ENCODE measurements at regions not wholly inside any gene's neighbourhood (a gene's known extent, or its start where the extent isn't known, plus 50 kb on each side); places are given as distances from the start of the nearest gene placed in this dataset.

GRCh38 chr21:41059871-41060270 is 108.1 kb upstream of the BACE2 start:
- H3K4me3 ChIP-seq (ENCODE audit: low read depth in 1 of 3, low read length in 3 of 3): no peak overlapping the region
- no peaks in the 10 kb centered on the region for H3K27me3 ChIP-seq (ENCODE audit: control insufficient read depth in 3 of 3, insufficient read depth in 3 of 3, low read length in 3 of 3)
- no peaks in the 10 kb centered on the region for H3K4me1 ChIP-seq (ENCODE audit: control insufficient read depth in 3 of 3, insufficient read depth in 2 of 3, low read depth in 1 of 3, low read length in 2 of 3)
- DNase-seq (no peak), FAIRE-seq (no peak)
- WGBS, 3 donors: 65 to 69% (median 67%) methylated on average over 6 of the region's 6 CpGs
- no peaks in the 10 kb centered on the region for H3K36me3 ChIP-seq (ENCODE audit: control insufficient read depth in 3 of 3, insufficient read depth in 2 of 3, low read depth in 1 of 3, low read length in 3 of 3)
- no peaks in the 10 kb centered on the region for H3K9me3 ChIP-seq (ENCODE audit: control insufficient read depth in 2 of 2, insufficient read depth in 1 of 2, low read depth in 1 of 2, low read length in 1 of 2)
- H3K27ac ChIP-seq (ENCODE audit: low read depth in 1 of 3, low read length in 2 of 3): no peak overlapping the region

DNA sequence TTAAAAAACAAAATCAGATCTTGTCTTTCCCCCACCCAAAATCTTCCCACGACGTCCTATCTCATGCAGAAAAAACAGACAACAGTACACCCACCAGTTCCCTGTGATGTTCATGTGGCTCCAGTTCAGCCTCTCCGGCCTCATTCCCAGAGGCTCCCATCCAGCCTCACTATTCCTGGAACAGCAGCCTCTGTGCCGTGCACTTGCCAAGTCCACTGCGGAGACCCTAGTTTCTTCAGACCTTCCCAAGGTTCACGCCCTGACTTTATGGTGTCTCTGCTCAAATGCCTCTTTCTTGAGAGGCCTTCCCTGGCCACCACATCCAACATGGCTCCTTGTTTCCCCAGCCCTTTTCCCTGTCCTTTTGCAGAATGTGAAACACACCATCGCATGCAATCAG is 106.3 kb upstream of the BACE2 start:
- H3K27me3 ChIP-seq (ENCODE audit: control insufficient read depth in 3 of 3, insufficient read depth in 3 of 3, low read length in 3 of 3): no peaks in the 10 kb centered on the region
- WGBS, 3 donors: 89 to 95% (median 90%) methylated on average over 7 of the region's 7 CpGs
- H3K9me3 ChIP-seq (ENCODE audit: control insufficient read depth in 2 of 2, insufficient read depth in 1 of 2, low read depth in 1 of 2, low read length in 1 of 2): no peaks in the 10 kb centered on the region
- DNase-seq: no peak
- FAIRE-seq: no peak
- no peak overlapping the region for H3K27ac ChIP-seq (ENCODE audit: low read depth in 1 of 3, low read length in 2 of 3)
- H3K36me3 ChIP-seq (ENCODE audit: control insufficient read depth in 3 of 3, insufficient read depth in 2 of 3, low read depth in 1 of 3, low read length in 3 of 3): no peaks in the 10 kb centered on the region
- no peak overlapping the region for H3K4me3 ChIP-seq (ENCODE audit: low read depth in 1 of 3, low read length in 3 of 3)
- no peaks in the 10 kb centered on the region for H3K4me1 ChIP-seq (ENCODE audit: control insufficient read depth in 3 of 3, insufficient read depth in 2 of 3, low read depth in 1 of 3, low read length in 2 of 3)

DNA sequence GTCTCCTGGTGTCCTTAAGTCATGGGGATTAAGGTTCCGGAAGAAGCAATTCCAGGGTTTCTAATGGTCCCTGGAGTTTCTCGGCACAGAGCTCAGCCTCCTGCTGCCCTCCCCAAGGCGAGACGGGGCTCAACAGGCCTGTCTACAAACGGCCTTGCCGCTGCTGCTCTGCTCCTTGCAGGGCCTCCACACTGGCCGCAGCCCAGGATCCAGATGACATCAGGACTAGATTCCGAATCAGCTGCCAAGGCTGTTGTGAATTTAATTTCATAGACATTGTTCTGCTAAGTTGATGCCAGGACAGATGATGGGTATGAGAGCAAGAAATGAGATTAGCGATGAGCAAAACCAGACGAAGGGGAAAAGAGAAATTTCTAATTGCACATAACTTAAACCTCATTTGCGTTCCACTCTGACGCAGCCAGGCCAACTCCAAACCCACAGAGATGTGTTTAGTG is 103.6 kb upstream of the BACE2 start:
- Histone ChIP-seq H3K27ac (ENCODE audit: low read depth in 1 of 3, low read length in 2 of 3) (peak overlapping the region in 1 of 3 donors; percentile 42), H3K4me1 (ENCODE audit: control insufficient read depth in 3 of 3, insufficient read depth in 2 of 3, low read depth in 1 of 3, low read length in 2 of 3) (no peaks in the 10 kb centered on the region), H3K27me3 (ENCODE audit: control insufficient read depth in 3 of 3, insufficient read depth in 3 of 3, low read length in 3 of 3) (peaks cover 2 to 10% (median 5%) of the 10 kb centered on the region in 3 donors), H3K4me3 (ENCODE audit: low read depth in 1 of 3, low read length in 3 of 3) (no peak overlapping the region), H3K9me3 (ENCODE audit: control insufficient read depth in 2 of 2, insufficient read depth in 1 of 2, low read depth in 1 of 2, low read length in 1 of 2) (no peaks in the 10 kb centered on the region), H3K36me3 (ENCODE audit: control insufficient read depth in 3 of 3, insufficient read depth in 2 of 3, low read depth in 1 of 3, low read length in 3 of 3) (no peaks in the 10 kb centered on the region)
- DNase-seq (peak in 1 of 2 donors; percentile 14), FAIRE-seq (no peak)
- WGBS, 3 donors: 67 to 83% (median 79%) methylated on average over 12 of the region's 12 CpGs

GRCh38 chr21:41064951-41065350 is 103.0 kb upstream of the BACE2 start:
- FAIRE-seq: no peak
- 81 to 90% (median 83%) methylated on average over 8 of the region's 8 CpGs for WGBS, 3 donors

DNA sequence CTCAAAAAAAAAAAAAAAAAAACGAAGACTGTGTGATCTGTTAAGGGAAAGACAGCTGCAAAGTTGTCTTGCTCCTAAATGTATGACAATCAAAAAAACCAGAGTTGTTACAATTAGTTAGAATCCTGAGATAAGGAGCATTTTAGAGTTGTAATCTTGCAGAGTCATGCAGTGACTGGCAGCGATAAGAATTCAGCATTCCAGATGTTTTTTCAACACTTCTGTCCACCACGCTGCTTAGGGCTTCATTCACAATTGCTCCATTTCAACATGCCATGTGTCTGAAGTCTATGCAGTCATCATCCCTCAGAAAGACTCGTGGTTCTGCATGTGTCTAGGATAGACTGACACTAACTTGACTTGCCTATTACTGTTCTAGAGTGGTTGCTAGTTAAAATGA is 102.4 kb upstream of the BACE2 start:
- 49 to 64% (median 59%) methylated on average over 4 of the region's 4 CpGs for WGBS, 3 donors
- DNase-seq (no peak), FAIRE-seq (no peak)
- no peak overlapping the region for H3K27ac ChIP-seq (ENCODE audit: low read depth in 1 of 3, low read length in 2 of 3)
- H3K36me3 ChIP-seq (ENCODE audit: control insufficient read depth in 3 of 3, insufficient read depth in 2 of 3, low read depth in 1 of 3, low read length in 3 of 3): no peaks in the 10 kb centered on the region
- H3K4me1 ChIP-seq (ENCODE audit: control insufficient read depth in 3 of 3, insufficient read depth in 2 of 3, low read depth in 1 of 3, low read length in 2 of 3): no peaks in the 10 kb centered on the region
- H3K9me3 ChIP-seq (ENCODE audit: control insufficient read depth in 2 of 2, insufficient read depth in 1 of 2, low read depth in 1 of 2, low read length in 1 of 2): no peaks in the 10 kb centered on the region
- peaks cover 2 to 10% (median 5%) of the 10 kb centered on the region in 3 donors for H3K27me3 ChIP-seq (ENCODE audit: control insufficient read depth in 3 of 3, insufficient read depth in 3 of 3, low read length in 3 of 3)
- no peak overlapping the region for H3K4me3 ChIP-seq (ENCODE audit: low read depth in 1 of 3, low read length in 3 of 3)

More at GRCh38 chr21:41064951-41065350, 103.0 kb upstream of the BACE2 start:
- H3K27ac ChIP-seq (ENCODE audit: low read depth in 1 of 3, low read length in 2 of 3): peak overlapping the region in 1 of 3 donors; percentile 22
- peaks cover 2 to 10% (median 5%) of the 10 kb centered on the region in 3 donors for H3K27me3 ChIP-seq (ENCODE audit: control insufficient read depth in 3 of 3, insufficient read depth in 3 of 3, low read length in 3 of 3)
- no peaks in the 10 kb centered on the region for H3K4me1 ChIP-seq (ENCODE audit: control insufficient read depth in 3 of 3, insufficient read depth in 2 of 3, low read depth in 1 of 3, low read length in 2 of 3)
- DNase-seq: no peak
- H3K36me3 ChIP-seq (ENCODE audit: control insufficient read depth in 3 of 3, insufficient read depth in 2 of 3, low read depth in 1 of 3, low read length in 3 of 3): no peaks in the 10 kb centered on the region
- no peak overlapping the region for H3K4me3 ChIP-seq (ENCODE audit: low read depth in 1 of 3, low read length in 3 of 3)
- H3K9me3 ChIP-seq (ENCODE audit: control insufficient read depth in 2 of 2, insufficient read depth in 1 of 2, low read depth in 1 of 2, low read length in 1 of 2): no peaks in the 10 kb centered on the region

- no peaks in the 10 kb centered on the region for H3K36me3 ChIP-seq (ENCODE audit: control insufficient read depth in 3 of 3, insufficient read depth in 2 of 3, low read depth in 1 of 3, low read length in 3 of 3)
- H3K4me3 ChIP-seq (ENCODE audit: low read depth in 1 of 3, low read length in 3 of 3): no peak overlapping the region
- H3K4me1 ChIP-seq (ENCODE audit: control insufficient read depth in 3 of 3, insufficient read depth in 2 of 3, low read depth in 1 of 3, low read length in 2 of 3): no peaks in the 10 kb centered on the region
- no peaks in the 10 kb centered on the region for H3K9me3 ChIP-seq (ENCODE audit: control insufficient read depth in 2 of 2, insufficient read depth in 1 of 2, low read depth in 1 of 2, low read length in 1 of 2)
- FAIRE-seq: no peak
- H3K27me3 ChIP-seq (ENCODE audit: control insufficient read depth in 3 of 3, insufficient read depth in 3 of 3, low read length in 3 of 3): peaks cover 2 to 10% (median 5%) of the 10 kb centered on the region in 3 donors
- 70 to 78% (median 77%) methylated on average over 16 of the region's 16 CpGs for WGBS, 3 donors
- no peak for DNase-seq
- no peak overlapping the region for H3K27ac ChIP-seq (ENCODE audit: low read depth in 1 of 3, low read length in 2 of 3)
These were observed 101.6 kb upstream of the BACE2 start for GRCh38 chr21:41066086-41066938.

DNA sequence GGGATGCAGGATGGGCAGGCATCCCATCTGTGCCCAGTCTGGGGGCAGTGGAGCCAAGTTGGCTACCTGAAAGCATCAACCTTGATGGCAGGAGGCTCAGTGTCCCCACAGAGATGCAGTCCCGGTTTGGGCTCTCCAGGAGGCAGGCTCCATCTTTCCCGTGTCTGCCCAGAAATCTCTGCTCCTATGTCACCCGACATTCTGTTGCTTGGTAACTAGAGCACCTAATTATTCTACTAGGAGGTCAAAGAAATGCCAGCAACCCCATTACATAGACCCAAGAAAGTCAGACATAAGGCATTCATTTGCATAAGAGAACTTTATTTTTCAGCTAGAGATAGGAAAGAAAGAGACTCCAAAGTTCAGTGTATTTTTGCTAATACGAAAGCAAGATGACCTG is 100.3 kb upstream of the BACE2 start:
- H3K4me3 ChIP-seq (ENCODE audit: low read depth in 1 of 3, low read length in 3 of 3): no peak overlapping the region
- peaks cover 2 to 10% (median 5%) of the 10 kb centered on the region in 3 donors for H3K27me3 ChIP-seq (ENCODE audit: control insufficient read depth in 3 of 3, insufficient read depth in 3 of 3, low read length in 3 of 3)
- H3K27ac ChIP-seq (ENCODE audit: low read depth in 1 of 3, low read length in 2 of 3): no peak overlapping the region
- 24 to 57% (median 42%) methylated on average over 4 of the region's 4 CpGs for WGBS, 3 donors
- H3K36me3 ChIP-seq (ENCODE audit: control insufficient read depth in 3 of 3, insufficient read depth in 2 of 3, low read depth in 1 of 3, low read length in 3 of 3): no peaks in the 10 kb centered on the region
- FAIRE-seq (no peak), DNase-seq (no peak)
- H3K9me3 ChIP-seq (ENCODE audit: control insufficient read depth in 2 of 2, insufficient read depth in 1 of 2, low read depth in 1 of 2, low read length in 1 of 2): no peaks in the 10 kb centered on the region
- H3K4me1 ChIP-seq (ENCODE audit: control insufficient read depth in 3 of 3, insufficient read depth in 2 of 3, low read depth in 1 of 3, low read length in 2 of 3): no peaks in the 10 kb centered on the region

DNA sequence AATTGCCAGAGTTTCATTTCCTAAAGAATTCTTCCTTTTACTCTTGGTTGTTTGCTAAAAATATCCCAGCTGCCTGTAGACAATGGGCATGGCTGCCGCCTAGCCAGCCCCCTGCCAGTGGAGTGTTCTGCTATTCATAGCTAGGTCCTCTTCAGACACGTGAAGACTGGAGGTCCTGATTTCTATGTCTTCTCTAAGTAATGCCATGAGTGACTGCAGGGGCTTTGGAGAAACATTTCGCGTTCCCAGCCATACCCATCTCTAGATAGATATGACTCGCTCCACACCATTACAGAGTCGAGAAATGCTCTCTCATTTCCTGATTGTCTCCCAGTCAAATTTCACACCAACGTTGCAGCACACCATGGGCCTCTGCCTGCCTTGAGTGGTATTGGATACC is 99.5 kb upstream of the BACE2 start:
- DNase-seq (no peak), FAIRE-seq (no peak)
- H3K36me3 ChIP-seq (ENCODE audit: control insufficient read depth in 3 of 3, insufficient read depth in 2 of 3, low read depth in 1 of 3, low read length in 3 of 3): no peaks in the 10 kb centered on the region
- no peak overlapping the region for H3K4me3 ChIP-seq (ENCODE audit: low read depth in 1 of 3, low read length in 3 of 3)
- peaks cover 2 to 10% (median 5%) of the 10 kb centered on the region in 3 donors for H3K27me3 ChIP-seq (ENCODE audit: control insufficient read depth in 3 of 3, insufficient read depth in 3 of 3, low read length in 3 of 3)
- no peaks in the 10 kb centered on the region for H3K9me3 ChIP-seq (ENCODE audit: control insufficient read depth in 2 of 2, insufficient read depth in 1 of 2, low read depth in 1 of 2, low read length in 1 of 2)
- WGBS, 3 donors: 26 to 34% (median 28%) methylated on average over 7 of the region's 7 CpGs
- no peaks in the 10 kb centered on the region for H3K4me1 ChIP-seq (ENCODE audit: control insufficient read depth in 3 of 3, insufficient read depth in 2 of 3, low read depth in 1 of 3, low read length in 2 of 3)
- H3K27ac ChIP-seq (ENCODE audit: low read depth in 1 of 3, low read length in 2 of 3): no peak overlapping the region
